ENCODE measurements at regions not wholly inside any gene's neighbourhood (a gene's known extent, or its start where the extent isn't known, plus 50 kb on each side); places are given as distances from the start of the nearest gene placed in this dataset.

DNA sequence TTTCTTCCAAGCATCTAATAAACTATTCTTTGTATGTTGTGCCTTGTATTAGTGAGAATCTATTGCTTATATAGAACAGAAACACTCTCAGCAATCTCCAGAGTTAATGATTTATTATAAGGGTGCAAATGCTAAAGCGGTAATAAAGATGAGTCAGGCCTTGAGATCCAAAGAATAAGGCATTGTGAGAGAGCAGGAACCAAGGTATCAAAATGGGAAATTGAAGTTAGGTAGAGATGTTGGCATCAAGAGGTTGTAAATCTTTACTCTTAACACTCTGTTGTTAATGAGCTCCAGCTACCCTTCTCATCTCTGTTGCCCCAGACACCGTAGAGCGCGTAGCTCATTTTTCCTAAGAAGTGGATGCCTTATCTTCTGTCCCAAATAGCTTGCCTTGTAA lies 375.2 kb downstream of the ARL4A start:
- Histone ChIP-seq H3K4me3 (no peak overlapping the region), H3K36me3 (no peaks in the 10 kb centered on the region), H3K27me3 (ENCODE audit: low read depth) (no peaks in the 10 kb centered on the region), H3K9me3 (no peaks in the 10 kb centered on the region), H3K27ac (no peak overlapping the region), H3K4me1 (no peaks in the 10 kb centered on the region)
- TF ChIP-seq, protein P1, sequence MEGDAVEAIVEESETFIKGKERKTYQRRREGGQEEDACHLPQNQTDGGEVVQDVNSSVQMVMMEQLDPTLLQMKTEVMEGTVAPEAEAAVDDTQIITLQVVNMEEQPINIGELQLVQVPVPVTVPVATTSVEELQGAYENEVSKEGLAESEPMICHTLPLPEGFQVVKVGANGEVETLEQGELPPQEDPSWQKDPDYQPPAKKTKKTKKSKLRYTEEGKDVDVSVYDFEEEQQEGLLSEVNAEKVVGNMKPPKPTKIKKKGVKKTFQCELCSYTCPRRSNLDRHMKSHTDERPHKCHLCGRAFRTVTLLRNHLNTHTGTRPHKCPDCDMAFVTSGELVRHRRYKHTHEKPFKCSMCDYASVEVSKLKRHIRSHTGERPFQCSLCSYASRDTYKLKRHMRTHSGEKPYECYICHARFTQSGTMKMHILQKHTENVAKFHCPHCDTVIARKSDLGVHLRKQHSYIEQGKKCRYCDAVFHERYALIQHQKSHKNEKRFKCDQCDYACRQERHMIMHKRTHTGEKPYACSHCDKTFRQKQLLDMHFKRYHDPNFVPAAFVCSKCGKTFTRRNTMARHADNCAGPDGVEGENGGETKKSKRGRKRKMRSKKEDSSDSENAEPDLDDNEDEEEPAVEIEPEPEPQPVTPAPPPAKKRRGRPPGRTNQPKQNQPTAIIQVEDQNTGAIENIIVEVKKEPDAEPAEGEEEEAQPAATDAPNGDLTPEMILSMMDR (IDR thresholded peaks at IDR 0.05), result no peak
- DNase-seq, result no peak
- no peak for ATAC-seq
- intact Hi-C loops (cut with DNase I), result no loop called here

DNA sequence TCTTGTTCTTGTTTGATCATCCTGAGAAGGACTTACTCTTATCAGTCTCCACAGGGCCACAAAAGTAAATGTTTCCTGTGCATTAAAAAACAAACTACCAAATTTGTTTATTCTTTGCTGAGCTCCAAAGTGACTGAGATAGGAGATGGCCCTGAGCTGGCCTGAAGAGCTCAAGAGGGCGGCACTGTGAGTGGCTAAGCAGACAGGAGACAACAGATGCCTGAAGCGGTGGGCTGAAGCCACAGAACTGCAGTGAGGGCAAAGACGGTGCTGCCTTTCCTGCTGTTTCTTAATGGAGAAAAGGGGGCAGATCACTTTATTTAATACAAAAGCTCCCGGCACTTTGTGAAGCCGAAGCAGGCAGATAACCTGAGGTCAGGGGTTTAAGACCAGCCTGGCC lies 379.6 kb downstream of the ARL4A start:
- DNase-seq (no peak), ATAC-seq (no peak)
- H3K27ac ChIP-seq, result no peak overlapping the region
- H3K9me3 ChIP-seq, result no peaks in the 10 kb centered on the region
- TF ChIP-seq, protein P1 (IDR thresholded peaks at IDR 0.05), result no peak
- intact Hi-C loops (cut with DNase I), result no loop called here
- no peaks in the 10 kb centered on the region for H3K27me3 ChIP-seq (ENCODE audit: low read depth)
- H3K4me3 ChIP-seq, result no peak overlapping the region
- no peaks in the 10 kb centered on the region for H3K4me1 ChIP-seq
- no peaks in the 10 kb centered on the region for H3K36me3 ChIP-seq

DNA sequence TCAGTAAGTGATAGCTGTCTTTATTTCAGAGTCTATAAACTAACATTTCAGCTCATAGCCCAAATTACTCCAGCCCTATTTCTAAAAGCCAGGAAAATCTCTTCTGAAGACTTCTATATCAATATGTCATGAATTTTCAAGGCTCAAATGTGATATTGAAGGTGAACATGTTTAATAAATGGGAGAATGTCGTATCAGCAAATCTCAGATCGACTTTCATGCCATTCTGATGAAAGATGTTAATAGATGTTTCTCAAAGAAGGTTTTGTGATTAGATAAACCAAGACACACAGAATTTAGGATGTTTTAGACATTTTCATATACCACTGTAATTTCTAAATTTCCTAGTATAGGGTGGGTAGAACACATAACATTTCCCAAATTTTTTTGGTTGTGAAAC lies 380.6 kb downstream of the ARL4A start:
- intact Hi-C loops (cut with DNase I), result no loop called here
- no peak for ATAC-seq
- no peaks in the 10 kb centered on the region for H3K9me3 ChIP-seq

DNA sequence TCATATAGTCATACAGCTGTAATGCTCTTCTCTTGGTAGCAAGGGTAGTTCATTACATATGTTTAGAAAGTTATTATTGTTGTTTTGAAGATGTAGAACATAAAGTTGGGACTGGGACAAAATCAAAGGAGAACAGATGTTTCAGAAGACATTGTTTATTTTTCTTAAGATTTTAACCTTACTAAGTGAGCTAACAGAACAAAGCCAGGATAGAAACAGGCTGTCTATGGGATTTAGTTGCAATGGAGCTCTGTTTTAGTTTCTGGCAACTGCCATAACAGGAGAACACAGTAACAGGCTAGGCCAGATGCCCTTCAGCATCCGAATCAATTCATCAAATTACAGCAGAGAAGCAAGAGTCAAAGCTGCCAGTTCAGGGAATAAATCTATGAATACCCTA lies 382.4 kb downstream of the ARL4A start:
- ATAC-seq (no peak), DNase-seq (no peak)
- no peaks in the 10 kb centered on the region for H3K27me3 ChIP-seq (ENCODE audit: low read depth)
- TF ChIP-seq, protein P1 (IDR thresholded peaks at IDR 0.05), result no peak
- H3K36me3 ChIP-seq, result no peaks in the 10 kb centered on the region
- H3K9me3 ChIP-seq, result no peaks in the 10 kb centered on the region
- no peaks in the 10 kb centered on the region for H3K4me1 ChIP-seq
- H3K27ac ChIP-seq, result no peak overlapping the region
- H3K4me3 ChIP-seq, result no peak overlapping the region
- intact Hi-C loops (cut with DNase I), result no loop called here

More for the DNA sequence above, 380.6 kb downstream of the ARL4A start:
- Histone ChIP-seq H3K4me1 (no peaks in the 10 kb centered on the region), H3K4me3 (no peak overlapping the region), H3K27ac (no peak overlapping the region), H3K27me3 (ENCODE audit: low read depth) (no peaks in the 10 kb centered on the region), H3K36me3 (no peaks in the 10 kb centered on the region)
- TF ChIP-seq, protein P1 (IDR thresholded peaks at IDR 0.05), result no peak
- DNase-seq, result no peak

DNA sequence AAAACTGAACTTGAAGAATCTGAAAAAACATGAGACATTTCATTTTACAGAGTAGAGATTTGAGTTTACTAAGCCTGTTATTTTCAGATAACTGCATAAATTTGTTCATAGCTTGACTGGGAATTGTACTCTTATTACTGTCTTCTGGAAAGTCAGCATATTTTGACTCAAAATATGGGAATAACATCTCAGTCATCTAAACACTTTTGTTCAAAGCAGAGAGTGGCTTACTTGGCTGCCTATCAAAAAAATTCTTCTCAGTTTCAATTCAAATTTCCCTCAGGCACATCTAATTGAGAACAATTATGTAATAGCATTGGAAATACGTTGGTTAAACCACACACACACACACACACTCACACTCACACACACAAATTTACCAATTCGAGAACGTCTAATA lies 384.6 kb downstream of the ARL4A start:
- Histone ChIP-seq H3K9me3 (no peaks in the 10 kb centered on the region), H3K36me3 (no peaks in the 10 kb centered on the region), H3K27ac (no peak overlapping the region), H3K4me3 (no peak overlapping the region), H3K27me3 (ENCODE audit: low read depth) (no peaks in the 10 kb centered on the region), H3K4me1 (no peaks in the 10 kb centered on the region)
- intact Hi-C loops (cut with DNase I), result no loop called here
- ATAC-seq (no peak), DNase-seq (no peak)
- TF ChIP-seq, protein P1 (IDR thresholded peaks at IDR 0.05), result no peak

DNA sequence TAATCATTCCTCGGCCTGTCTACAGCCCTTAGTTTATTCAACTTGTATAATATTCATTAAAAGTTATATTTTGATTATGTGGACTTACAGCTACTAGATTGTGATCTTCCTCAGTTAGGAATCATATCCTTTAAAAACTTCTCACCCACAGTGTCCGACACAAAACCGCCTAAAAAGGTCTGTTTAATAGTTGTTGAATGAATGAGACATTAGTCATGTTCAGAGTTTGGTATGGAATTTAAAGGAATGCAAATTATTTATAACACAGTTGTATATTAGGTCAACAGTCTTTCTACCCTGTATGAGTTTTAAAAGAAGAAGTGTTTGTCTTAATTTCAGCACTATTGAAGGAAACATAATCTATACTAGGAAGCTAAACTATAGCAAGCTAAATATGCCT lies 390.0 kb downstream of the ARL4A start:
- Histone ChIP-seq H3K9me3 (no peaks in the 10 kb centered on the region), H3K4me3 (no peak overlapping the region), H3K27ac (no peak overlapping the region), H3K27me3 (ENCODE audit: low read depth) (no peaks in the 10 kb centered on the region), H3K36me3 (no peaks in the 10 kb centered on the region), H3K4me1 (no peaks in the 10 kb centered on the region)
- intact Hi-C loops (cut with DNase I), result no loop called here
- ATAC-seq (no peak), DNase-seq (no peak)
- TF ChIP-seq, protein P1 (IDR thresholded peaks at IDR 0.05), result no peak

Measured in lower lobe of right lung (tissue), 2 donors.